WTC11 (cell line): ENCODE measurements at regions not wholly inside any gene's neighbourhood (a gene's known extent, or its start where the extent isn't known, plus 50 kb on each side); places are given as distances from the start of the nearest gene placed in this dataset.

Experiments
- ATAC-seq: fragments of 200-7000 bp; cut with Tn5 transposase; 2 replicates; pipeline ENCODE4 v1.10.0; 2021; ENCODE audit warnings: mild to moderate bottlenecking, moderate library complexity
- CTCF ChIA-PET: fragments of 300-600 bp; sonication (Branson Sonifier 250); formaldehyde crosslinking; loops from one replicate; lab custom pipeline; 2021; ENCODE audit warnings: antibody characterized with exemption; lab: Charles Lee
- POLR2A ChIA-PET: fragments of 350-600 bp; sonication (Branson Sonifier 250); formaldehyde crosslinking; loops from one replicate; lab custom pipeline; 2021; ENCODE audit warnings: antibody characterized with exemption; lab: Charles Lee
- DNase-seq: peaks from one replicate; pipeline ENCODE4 v3.0.0; 2021; ENCODE audit warnings: low spot score
- H3K27ac Mint-ChIP-seq: 2 replicates; pipeline ENCODE4 v1.8.0; 2021; ENCODE audit warnings: mixed read lengths
- H3K27me3 Mint-ChIP-seq: 2 replicates; pipeline ENCODE4 v1.8.0; 2021; ENCODE audit warnings: low read depth, mild to moderate bottlenecking, moderate library complexity, mixed read lengths
- H3K36me3 Mint-ChIP-seq: 2 replicates; pipeline ENCODE4 v1.8.0; 2021; ENCODE audit warnings: mixed read lengths
- H3K4me1 Mint-ChIP-seq: 2 replicates; pipeline ENCODE4 v1.8.0; 2022; ENCODE audit warnings: mixed read lengths
- H3K4me3 Mint-ChIP-seq: 2 replicates; pipeline ENCODE4 v1.8.0; 2021; ENCODE audit warnings: mild to moderate bottlenecking, moderate library complexity, mixed read lengths
- H3K9me3 Mint-ChIP-seq: 2 replicates; pipeline ENCODE4 v1.8.0; 2021; ENCODE audit warnings: mixed read lengths
- CREM ChIP-seq: sonication (generic); formaldehyde crosslinking; IDR thresholded peaks from 2 replicates; pipeline ENCODE4 v1.8.1; 2022; ENCODE audit warnings: mild to moderate bottlenecking, missing genetic modification reagents, moderate library complexity
- EMX1 ChIP-seq: fragments of 250-450 bp; sonication (Bioruptor Pico); IDR thresholded peaks from 2 replicates; pipeline ENCODE4 v1.8.0; 2021; ENCODE audit warnings: mild to moderate bottlenecking
- FOXK1 ChIP-seq: sonication (generic); formaldehyde crosslinking; IDR thresholded peaks from 2 replicates; pipeline ENCODE4 v1.8.0; 2022; ENCODE audit warnings: mild to moderate bottlenecking, moderate library complexity, missing genetic modification reagents
- FOXP1 ChIP-seq: sonication (generic); formaldehyde crosslinking; IDR thresholded peaks from 2 replicates; pipeline ENCODE4 v1.8.0; 2022; ENCODE audit warnings: missing genetic modification reagents, mild to moderate bottlenecking, moderate library complexity, borderline replicate concordance
- HMGA2 ChIP-seq: fragments of 250-450 bp; sonication (Bioruptor Pico); IDR thresholded peaks from 2 replicates; pipeline ENCODE4 v1.4.0; 2021; ENCODE audit warnings: mild to moderate bottlenecking, moderate library complexity
- JUN ChIP-seq: sonication (generic); formaldehyde crosslinking; IDR thresholded peaks from 2 replicates; pipeline ENCODE4 v1.8.0; 2023; ENCODE audit warnings: mild to moderate bottlenecking, missing genetic modification reagents
- MXD4 ChIP-seq: fragments of 250-450 bp; sonication (Bioruptor Pico); IDR thresholded peaks from 2 replicates; pipeline ENCODE4 v1.8.0; 2021; ENCODE audit warnings: mild to moderate bottlenecking, moderate library complexity, borderline replicate concordance
- NFATC4 ChIP-seq: fragments of 250-450 bp; sonication (Bioruptor Pico); IDR thresholded peaks from 2 replicates; pipeline ENCODE4 v1.9.0; 2021; ENCODE audit warnings: mild to moderate bottlenecking
- NR2C2 ChIP-seq: sonication (generic); formaldehyde crosslinking; IDR thresholded peaks from 2 replicates; pipeline ENCODE4 v1.8.0; 2022; ENCODE audit warnings: mild to moderate bottlenecking, missing genetic modification reagents
- SP1 ChIP-seq: sonication (generic); formaldehyde crosslinking; conservative IDR thresholded peaks from 2 replicates; pipeline ENCODE4 v1.8.1; 2022; ENCODE audit warnings: missing genetic modification reagents
- TP53 ChIP-seq: sonication (generic); formaldehyde crosslinking; IDR thresholded peaks from 2 replicates; pipeline ENCODE4 v1.8.1; 2023; ENCODE audit warnings: mild to moderate bottlenecking, missing genetic modification reagents
- ZNF317 ChIP-seq: sonication (generic); formaldehyde crosslinking; IDR thresholded peaks from 2 replicates; pipeline ENCODE4 v1.8.1; 2023; ENCODE audit warnings: low read depth, mild to moderate bottlenecking, moderate library complexity, missing genetic modification reagents, borderline replicate concordance
- ZNF396 ChIP-seq: fragments of 250-450 bp; sonication (Bioruptor Pico); IDR thresholded peaks from 2 replicates; pipeline ENCODE4 v1.8.0; 2021; ENCODE audit warnings: mild to moderate bottlenecking, moderate library complexity, borderline replicate concordance
- ZNF416 ChIP-seq: fragments of 250-450 bp; sonication (Bioruptor Pico); IDR thresholded peaks from 2 replicates; pipeline ENCODE4 v1.9.0; 2021; ENCODE audit warnings: mild to moderate bottlenecking, inconsistent platforms
- ZNF671 ChIP-seq: fragments of 250-450 bp; sonication (Bioruptor Pico); IDR thresholded peaks from 2 replicates; pipeline ENCODE4 v1.8.0; 2021; ENCODE audit warnings: mild to moderate bottlenecking
- TF ChIP-seq, protein P1 (sequence below): fragments of 200-600 bp; IDR thresholded peaks from 2 replicates; pipeline ENCODE4 v1.8.0; 2022; ENCODE audit warnings: antibody characterized with exemption
- TF ChIP-seq, protein P2 (sequence below): sonication (generic); formaldehyde crosslinking; IDR thresholded peaks from 2 replicates; pipeline ENCODE4 v1.8.1; 2023; ENCODE audit warnings: mild to moderate bottlenecking, missing genetic modification reagents, borderline replicate concordance
- TF ChIP-seq, protein P3 (sequence below): sonication (generic); formaldehyde crosslinking; IDR thresholded peaks from 2 replicates; pipeline ENCODE4 v1.8.1; 2023; ENCODE audit warnings: mild to moderate bottlenecking, missing genetic modification reagents
- TF ChIP-seq, protein P4 (sequence below): sonication (generic); formaldehyde crosslinking; conservative IDR thresholded peaks from 2 replicates; pipeline ENCODE4 v1.8.1; 2022; ENCODE audit warnings: mild to moderate bottlenecking, missing genetic modification reagents
- TF ChIP-seq, protein P5 (sequence below): fragments of 250-450 bp; sonication (Bioruptor Pico); IDR thresholded peaks from 2 replicates; pipeline ENCODE4 v1.9.0; 2021; ENCODE audit warnings: mild to moderate bottlenecking, borderline replicate concordance
- TF ChIP-seq, protein P6 (sequence below): sonication (generic); formaldehyde crosslinking; IDR thresholded peaks from 2 replicates; pipeline ENCODE4 v1.8.0; 2022; ENCODE audit warnings: mild to moderate bottlenecking, missing genetic modification reagents

DNA sequence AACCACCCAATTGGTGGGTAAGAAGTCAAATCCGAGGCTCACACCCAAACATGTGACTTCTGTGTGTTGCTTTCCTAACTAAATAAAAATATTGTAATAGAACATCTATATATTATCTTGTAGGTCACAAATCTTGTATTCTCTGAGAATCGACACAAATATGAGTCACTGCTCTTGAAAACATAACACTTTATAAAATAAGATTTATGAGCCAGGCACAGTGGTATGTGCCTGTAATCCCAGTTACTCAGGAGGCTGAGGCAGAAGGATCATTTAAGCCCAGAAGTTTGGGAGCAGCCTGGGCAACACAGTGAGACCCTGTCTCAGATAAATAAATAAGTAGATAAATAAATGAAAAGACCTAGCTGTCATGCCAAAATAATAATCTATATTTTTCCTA, 624.1 kb downstream of the ANXA1 start:
- no peak for ATAC-seq
- POLR2A ChIA-PET = no interaction called here
- CTCF ChIA-PET = no interaction called here
- Mint-ChIP-seq H3K27ac (no peak overlapping the region), H3K27me3 (no peaks in the 10 kb centered on the region), H3K9me3 (peaks cover 4% of the 10 kb centered on the region; the same call in 1 of the 2 replicates), H3K4me1 (no peaks in the 10 kb centered on the region), H3K36me3 (no peaks in the 10 kb centered on the region), H3K4me3 (no peak overlapping the region)
- DNase-seq = no peak
- TF ChIP-seq ZNF317 (CRISPR knock-in tag) (no peak), HMGA2 (CRISPR knock-in tag) (no peak), SP1 (CRISPR knock-in tag) (no peak), NR2C2 (no peak), CREM (CRISPR knock-in tag) (no peak), NFATC4 (no peak), FOXK1 (CRISPR knock-in tag) (no peak)
- TF ChIP-seq, protein P1, sequence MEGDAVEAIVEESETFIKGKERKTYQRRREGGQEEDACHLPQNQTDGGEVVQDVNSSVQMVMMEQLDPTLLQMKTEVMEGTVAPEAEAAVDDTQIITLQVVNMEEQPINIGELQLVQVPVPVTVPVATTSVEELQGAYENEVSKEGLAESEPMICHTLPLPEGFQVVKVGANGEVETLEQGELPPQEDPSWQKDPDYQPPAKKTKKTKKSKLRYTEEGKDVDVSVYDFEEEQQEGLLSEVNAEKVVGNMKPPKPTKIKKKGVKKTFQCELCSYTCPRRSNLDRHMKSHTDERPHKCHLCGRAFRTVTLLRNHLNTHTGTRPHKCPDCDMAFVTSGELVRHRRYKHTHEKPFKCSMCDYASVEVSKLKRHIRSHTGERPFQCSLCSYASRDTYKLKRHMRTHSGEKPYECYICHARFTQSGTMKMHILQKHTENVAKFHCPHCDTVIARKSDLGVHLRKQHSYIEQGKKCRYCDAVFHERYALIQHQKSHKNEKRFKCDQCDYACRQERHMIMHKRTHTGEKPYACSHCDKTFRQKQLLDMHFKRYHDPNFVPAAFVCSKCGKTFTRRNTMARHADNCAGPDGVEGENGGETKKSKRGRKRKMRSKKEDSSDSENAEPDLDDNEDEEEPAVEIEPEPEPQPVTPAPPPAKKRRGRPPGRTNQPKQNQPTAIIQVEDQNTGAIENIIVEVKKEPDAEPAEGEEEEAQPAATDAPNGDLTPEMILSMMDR = no peak
- TF ChIP-seq, protein P2, sequence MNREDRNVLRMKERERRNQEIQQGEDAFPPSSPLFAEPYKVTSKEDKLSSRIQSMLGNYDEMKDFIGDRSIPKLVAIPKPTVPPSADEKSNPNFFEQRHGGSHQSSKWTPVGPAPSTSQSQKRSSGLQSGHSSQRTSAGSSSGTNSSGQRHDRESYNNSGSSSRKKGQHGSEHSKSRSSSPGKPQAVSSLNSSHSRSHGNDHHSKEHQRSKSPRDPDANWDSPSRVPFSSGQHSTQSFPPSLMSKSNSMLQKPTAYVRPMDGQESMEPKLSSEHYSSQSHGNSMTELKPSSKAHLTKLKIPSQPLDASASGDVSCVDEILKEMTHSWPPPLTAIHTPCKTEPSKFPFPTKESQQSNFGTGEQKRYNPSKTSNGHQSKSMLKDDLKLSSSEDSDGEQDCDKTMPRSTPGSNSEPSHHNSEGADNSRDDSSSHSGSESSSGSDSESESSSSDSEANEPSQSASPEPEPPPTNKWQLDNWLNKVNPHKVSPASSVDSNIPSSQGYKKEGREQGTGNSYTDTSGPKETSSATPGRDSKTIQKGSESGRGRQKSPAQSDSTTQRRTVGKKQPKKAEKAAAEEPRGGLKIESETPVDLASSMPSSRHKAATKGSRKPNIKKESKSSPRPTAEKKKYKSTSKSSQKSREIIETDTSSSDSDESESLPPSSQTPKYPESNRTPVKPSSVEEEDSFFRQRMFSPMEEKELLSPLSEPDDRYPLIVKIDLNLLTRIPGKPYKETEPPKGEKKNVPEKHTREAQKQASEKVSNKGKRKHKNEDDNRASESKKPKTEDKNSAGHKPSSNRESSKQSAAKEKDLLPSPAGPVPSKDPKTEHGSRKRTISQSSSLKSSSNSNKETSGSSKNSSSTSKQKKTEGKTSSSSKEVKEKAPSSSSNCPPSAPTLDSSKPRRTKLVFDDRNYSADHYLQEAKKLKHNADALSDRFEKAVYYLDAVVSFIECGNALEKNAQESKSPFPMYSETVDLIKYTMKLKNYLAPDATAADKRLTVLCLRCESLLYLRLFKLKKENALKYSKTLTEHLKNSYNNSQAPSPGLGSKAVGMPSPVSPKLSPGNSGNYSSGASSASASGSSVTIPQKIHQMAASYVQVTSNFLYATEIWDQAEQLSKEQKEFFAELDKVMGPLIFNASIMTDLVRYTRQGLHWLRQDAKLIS = no peak
- TF ChIP-seq, protein P3, sequence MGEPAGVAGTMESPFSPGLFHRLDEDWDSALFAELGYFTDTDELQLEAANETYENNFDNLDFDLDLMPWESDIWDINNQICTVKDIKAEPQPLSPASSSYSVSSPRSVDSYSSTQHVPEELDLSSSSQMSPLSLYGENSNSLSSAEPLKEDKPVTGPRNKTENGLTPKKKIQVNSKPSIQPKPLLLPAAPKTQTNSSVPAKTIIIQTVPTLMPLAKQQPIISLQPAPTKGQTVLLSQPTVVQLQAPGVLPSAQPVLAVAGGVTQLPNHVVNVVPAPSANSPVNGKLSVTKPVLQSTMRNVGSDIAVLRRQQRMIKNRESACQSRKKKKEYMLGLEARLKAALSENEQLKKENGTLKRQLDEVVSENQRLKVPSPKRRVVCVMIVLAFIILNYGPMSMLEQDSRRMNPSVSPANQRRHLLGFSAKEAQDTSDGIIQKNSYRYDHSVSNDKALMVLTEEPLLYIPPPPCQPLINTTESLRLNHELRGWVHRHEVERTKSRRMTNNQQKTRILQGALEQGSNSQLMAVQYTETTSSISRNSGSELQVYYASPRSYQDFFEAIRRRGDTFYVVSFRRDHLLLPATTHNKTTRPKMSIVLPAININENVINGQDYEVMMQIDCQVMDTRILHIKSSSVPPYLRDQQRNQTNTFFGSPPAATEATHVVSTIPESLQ (CRISPR knock-in tag) = no peak

DNA sequence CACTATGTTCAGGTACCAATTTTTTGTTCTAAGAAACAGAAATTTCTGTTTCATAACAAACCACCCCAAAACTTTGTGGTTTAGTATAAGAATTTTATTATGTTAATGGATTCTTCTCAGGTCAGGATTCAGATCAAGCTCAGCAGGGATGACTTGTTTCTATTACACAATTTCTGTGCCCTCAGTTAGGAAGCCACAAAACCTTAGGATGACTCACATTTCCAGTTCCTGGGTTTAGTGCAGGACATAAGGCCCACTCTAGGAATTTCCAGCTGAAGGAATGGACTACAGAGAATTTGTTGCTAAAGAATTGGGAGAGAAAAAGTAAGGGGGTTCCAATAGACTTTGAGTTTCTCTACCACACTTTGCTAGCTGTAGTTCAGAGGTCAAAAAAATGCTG, 629.3 kb downstream of the ANXA1 start:
- ATAC-seq (no peak), DNase-seq (no peak)
- Mint-ChIP-seq H3K9me3 (peaks cover 19% of the 10 kb centered on the region), H3K27ac (no peak overlapping the region), H3K4me1 (peaks cover 10% of the 10 kb centered on the region), H3K4me3 (no peak overlapping the region), H3K27me3 (no peaks in the 10 kb centered on the region), H3K36me3 (0 out of 2 replicates have a peak, but pooled peaks cover 11% of the 10 kb centered on the region)
- POLR2A ChIA-PET = no interaction called here
- CTCF ChIA-PET = no interaction called here
- TF ChIP-seq MXD4 (no peak), TP53 (CRISPR knock-in tag) (no peak), ZNF671 (no peak), JUN (CRISPR knock-in tag) (no peak), ZNF396 (no peak), NFATC4 (no peak), FOXP1 (CRISPR knock-in tag) (no peak), ZNF416 (CRISPR knock-in tag) (no peak), EMX1 (CRISPR knock-in tag) (no peak)
- TF ChIP-seq, protein P1 = no peak
- TF ChIP-seq, protein P4, sequence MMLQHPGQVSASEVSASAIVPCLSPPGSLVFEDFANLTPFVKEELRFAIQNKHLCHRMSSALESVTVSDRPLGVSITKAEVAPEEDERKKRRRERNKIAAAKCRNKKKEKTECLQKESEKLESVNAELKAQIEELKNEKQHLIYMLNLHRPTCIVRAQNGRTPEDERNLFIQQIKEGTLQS (CRISPR knock-in tag) = no peak
- TF ChIP-seq, protein P5, sequence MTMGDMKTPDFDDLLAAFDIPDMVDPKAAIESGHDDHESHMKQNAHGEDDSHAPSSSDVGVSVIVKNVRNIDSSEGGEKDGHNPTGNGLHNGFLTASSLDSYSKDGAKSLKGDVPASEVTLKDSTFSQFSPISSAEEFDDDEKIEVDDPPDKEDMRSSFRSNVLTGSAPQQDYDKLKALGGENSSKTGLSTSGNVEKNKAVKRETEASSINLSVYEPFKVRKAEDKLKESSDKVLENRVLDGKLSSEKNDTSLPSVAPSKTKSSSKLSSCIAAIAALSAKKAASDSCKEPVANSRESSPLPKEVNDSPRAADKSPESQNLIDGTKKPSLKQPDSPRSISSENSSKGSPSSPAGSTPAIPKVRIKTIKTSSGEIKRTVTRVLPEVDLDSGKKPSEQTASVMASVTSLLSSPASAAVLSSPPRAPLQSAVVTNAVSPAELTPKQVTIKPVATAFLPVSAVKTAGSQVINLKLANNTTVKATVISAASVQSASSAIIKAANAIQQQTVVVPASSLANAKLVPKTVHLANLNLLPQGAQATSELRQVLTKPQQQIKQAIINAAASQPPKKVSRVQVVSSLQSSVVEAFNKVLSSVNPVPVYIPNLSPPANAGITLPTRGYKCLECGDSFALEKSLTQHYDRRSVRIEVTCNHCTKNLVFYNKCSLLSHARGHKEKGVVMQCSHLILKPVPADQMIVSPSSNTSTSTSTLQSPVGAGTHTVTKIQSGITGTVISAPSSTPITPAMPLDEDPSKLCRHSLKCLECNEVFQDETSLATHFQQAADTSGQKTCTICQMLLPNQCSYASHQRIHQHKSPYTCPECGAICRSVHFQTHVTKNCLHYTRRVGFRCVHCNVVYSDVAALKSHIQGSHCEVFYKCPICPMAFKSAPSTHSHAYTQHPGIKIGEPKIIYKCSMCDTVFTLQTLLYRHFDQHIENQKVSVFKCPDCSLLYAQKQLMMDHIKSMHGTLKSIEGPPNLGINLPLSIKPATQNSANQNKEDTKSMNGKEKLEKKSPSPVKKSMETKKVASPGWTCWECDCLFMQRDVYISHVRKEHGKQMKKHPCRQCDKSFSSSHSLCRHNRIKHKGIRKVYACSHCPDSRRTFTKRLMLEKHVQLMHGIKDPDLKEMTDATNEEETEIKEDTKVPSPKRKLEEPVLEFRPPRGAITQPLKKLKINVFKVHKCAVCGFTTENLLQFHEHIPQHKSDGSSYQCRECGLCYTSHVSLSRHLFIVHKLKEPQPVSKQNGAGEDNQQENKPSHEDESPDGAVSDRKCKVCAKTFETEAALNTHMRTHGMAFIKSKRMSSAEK (CRISPR knock-in tag) = no peak
- TF ChIP-seq, protein P6, sequence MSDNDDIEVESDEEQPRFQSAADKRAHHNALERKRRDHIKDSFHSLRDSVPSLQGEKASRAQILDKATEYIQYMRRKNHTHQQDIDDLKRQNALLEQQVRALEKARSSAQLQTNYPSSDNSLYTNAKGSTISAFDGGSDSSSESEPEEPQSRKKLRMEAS (CRISPR knock-in tag) = no peak
